H1 (cell line): ENCODE measurements at regions not wholly inside any gene's neighbourhood (a gene's known extent, or its start where the extent isn't known, plus 50 kb on each side); places are given as distances from the start of the nearest gene placed in this dataset.

Experiments
- CTCF ChIA-PET: fragments of 300-600 bp; sonication (Branson Sonifier 250); formaldehyde crosslinking; loops from one replicate; lab custom pipeline; 2021; ENCODE audit not compliant: partially characterized antibody; lab: Charles Lee
- POLR2A ChIA-PET: fragments of 300-600 bp; sonication (Branson Sonifier 250); formaldehyde crosslinking; loops from one replicate; lab custom pipeline; 2021; ENCODE audit warnings: inconsistent platforms; ENCODE audit not compliant: partially characterized antibody; lab: Charles Lee
- DNase-seq, 2 experiments: peaks; one replicate each; pipeline versions ENCODE4 v3.0.0 to v3.0.0-alpha.2; 2010 to 2022; ENCODE audit warnings: low spot score in 2 of 2, low read depth in 1 of 2, mixed read lengths in 1 of 2
- FAIRE-seq: peaks from 2 replicates; lab custom pipeline; 2011; peaks lifted over from hg19 to GRCh38; lab: Jason Lieb, UNC
- H2AFZ ChIP-seq: 2 replicates; pipeline ENCODE4 v1.8.1; 2012; ENCODE audit warnings: low read length, inconsistent platforms
- H2AK5ac ChIP-seq: 2 replicates; pipeline ENCODE4 v1.6.1; 2013; ENCODE audit warnings: low read depth, low read length
- H2BK120ac ChIP-seq: replicated peaks from 2 replicates; pipeline ENCODE3; 2013; ENCODE audit warnings: low read depth, low read length, inconsistent platforms
- H2BK12ac ChIP-seq: 2 replicates; pipeline ENCODE4 v1.6.1; 2013; ENCODE audit warnings: low read depth, low read length
- H2BK15ac ChIP-seq: 2 replicates; pipeline ENCODE4 v1.6.1; 2013; ENCODE audit warnings: low read length
- H2BK20ac ChIP-seq: 2 replicates; pipeline ENCODE4 v1.6.1; 2013; ENCODE audit warnings: low read length
- H2BK5ac ChIP-seq: 2 replicates; pipeline ENCODE4 v1.6.1; 2013; ENCODE audit warnings: low read depth, low read length
- H3K14ac ChIP-seq: 2 replicates; pipeline ENCODE4 v1.6.1; 2013; ENCODE audit warnings: inconsistent platforms; ENCODE audit not compliant: insufficient read length
- H3K18ac ChIP-seq: 2 replicates; pipeline ENCODE4 v1.6.1; 2013; ENCODE audit warnings: low read length; ENCODE audit errors: extremely low read depth
- H3K23ac ChIP-seq: 2 replicates; pipeline ENCODE4 v1.6.1; 2013; ENCODE audit warnings: inconsistent platforms; ENCODE audit not compliant: insufficient read length
- H3K23me2 ChIP-seq: 2 replicates; pipeline ENCODE4 v1.6.1; 2013; ENCODE audit warnings: low read depth, low read length
- H3K27ac ChIP-seq: 2 replicates; pipeline ENCODE4 v1.6.1; 2011; ENCODE audit warnings: low read depth, low read length, inconsistent platforms
- H3K27me3 ChIP-seq, 4 experiments: replicated peaks in 1 of 4; 1 replicate in 1 of 4; 2 replicates in 3 of 4; pipeline versions ENCODE4 v1.6.1 to v1.8.1; 2011 to 2013; ENCODE audit warnings: low read length in 3 of 4, mild to moderate bottlenecking in 3 of 4, inconsistent platforms in 2 of 4, mixed read lengths in 2 of 4, moderate library complexity in 1 of 4; ENCODE audit not compliant: control insufficient read depth in 3 of 4, insufficient read depth in 3 of 4; ENCODE audit errors: extremely low read depth in 1 of 4
- H3K36me3 ChIP-seq, 4 experiments: 2 replicates each; pipeline versions ENCODE4 v1.6.1 to v1.8.1; 2011 to 2013; ENCODE audit warnings: mild to moderate bottlenecking in 4 of 4, low read length in 3 of 4, moderate library complexity in 2 of 4, control low read depth in 1 of 4, inconsistent platforms in 1 of 4; ENCODE audit not compliant: insufficient read depth in 4 of 4, control insufficient read depth in 2 of 4
- H3K4ac ChIP-seq: replicated peaks from 2 replicates; pipeline ENCODE3; 2013; ENCODE audit warnings: low read length, low read depth, mixed read lengths, inconsistent platforms; ENCODE audit not compliant: insufficient read length
- H3K4me1 ChIP-seq, 4 experiments: replicated peaks in 1 of 4; 1 replicate in 1 of 4; 2 replicates in 3 of 4; pipeline versions ENCODE4 v1.6.1 to v1.8.1; 2011 to 2013; ENCODE audit warnings: low read length in 3 of 4, inconsistent platforms in 2 of 4, mixed read lengths in 1 of 4; ENCODE audit not compliant: insufficient read depth in 4 of 4, control insufficient read depth in 3 of 4
- H3K4me2 ChIP-seq, 2 experiments: 2 replicates each; pipeline versions ENCODE4 v1.6.1 to v1.8.1; 2011 to 2013; ENCODE audit warnings: low read depth in 2 of 2, low read length in 2 of 2, control low read depth in 1 of 2, inconsistent platforms in 1 of 2, mild to moderate bottlenecking in 1 of 2; ENCODE audit not compliant: insufficient read depth in 1 of 2
- H3K4me3 ChIP-seq, 4 experiments: fragments of 200-600, 300-600 bp in 1 of 4; sonication (generic), shearing (Covaris generic), sonication (Bioruptor Twin) in 1 of 4; 2 replicates each; pipeline versions ENCODE4 v1.5.1 to v1.8.1; 2011 to 2016; ENCODE audit warnings: low read length in 4 of 4, low read depth in 3 of 4, control low read depth in 2 of 4, inconsistent platforms in 2 of 4, mild to moderate bottlenecking in 2 of 4, mixed read lengths in 1 of 4, moderate library complexity in 1 of 4; ENCODE audit not compliant: insufficient read depth in 2 of 4; ENCODE audit errors: extremely low read depth in 1 of 4
- H3K56ac ChIP-seq: replicated peaks from 2 replicates; pipeline ENCODE3; 2013; ENCODE audit warnings: low read depth, mild to moderate bottlenecking, mixed read lengths, low read length, inconsistent platforms; ENCODE audit not compliant: insufficient read length
- H3K79me1 ChIP-seq: 2 replicates; pipeline ENCODE4 v1.6.1; 2013; ENCODE audit warnings: low read depth, low read length, control low read depth
- H3K79me2 ChIP-seq, 2 experiments: 2 replicates each; pipeline versions ENCODE4 v1.6.1 to v1.8.1; 2012 to 2013; ENCODE audit warnings: low read length in 2 of 2, mild to moderate bottlenecking in 2 of 2, inconsistent platforms in 1 of 2; ENCODE audit not compliant: insufficient read depth in 2 of 2, control insufficient read depth in 1 of 2
- H3K9ac ChIP-seq, 4 experiments: replicated peaks in 1 of 4; 1 replicate in 1 of 4; 2 replicates in 3 of 4; pipeline versions ENCODE4 v1.6.1 to v1.8.1; 2011 to 2013; ENCODE audit warnings: low read depth in 3 of 4, low read length in 3 of 4, control low read depth in 2 of 4, mild to moderate bottlenecking in 2 of 4, moderate library complexity in 2 of 4, inconsistent platforms in 1 of 4; ENCODE audit errors: extremely low read depth in 1 of 4
- H3K9me3 ChIP-seq, 2 experiments: 2 replicates each; pipeline versions ENCODE4 v1.6.1 to v1.8.1; 2012 to 2013; ENCODE audit warnings: mild to moderate bottlenecking in 2 of 2, moderate library complexity in 2 of 2, control low read depth in 1 of 2, inconsistent platforms in 1 of 2, low read depth in 1 of 2, low read length in 1 of 2, mixed read lengths in 1 of 2; ENCODE audit not compliant: insufficient read depth in 2 of 2
- H4K20me1 ChIP-seq, 2 experiments: replicated peaks in 1 of 2; 2 replicates each; pipeline versions ENCODE3 to v1.8.1; 2011 to 2013; ENCODE audit warnings: inconsistent platforms in 2 of 2, low read length in 2 of 2, mild to moderate bottlenecking in 1 of 2; ENCODE audit not compliant: insufficient read depth in 2 of 2, control insufficient read depth in 1 of 2
- H4K5ac ChIP-seq: 2 replicates; pipeline ENCODE4 v1.6.1; 2013; ENCODE audit warnings: low read length, low read depth, mixed read lengths, inconsistent platforms; ENCODE audit not compliant: insufficient read length
- H4K8ac ChIP-seq: 2 replicates; pipeline ENCODE4 v1.8.0; 2013; ENCODE audit warnings: mild to moderate bottlenecking, moderate library complexity, low read length, inconsistent platforms; ENCODE audit not compliant: insufficient read depth; ENCODE audit errors: extremely low read depth
- H4K91ac ChIP-seq: replicated peaks from 2 replicates; pipeline ENCODE3; 2013; ENCODE audit warnings: low read length, mixed read lengths, inconsistent platforms; ENCODE audit not compliant: insufficient read length
- BCL11A ChIP-seq, 2 experiments: IDR thresholded peaks; one replicate each; pipeline ENCODE4 v1.6.1; 2011; ENCODE audit warnings: low read depth in 2 of 2, low read length in 2 of 2, mild to moderate bottlenecking in 2 of 2
- EP300 ChIP-seq, 2 experiments: IDR thresholded peaks; 1 replicate in 1 of 2; 2 replicates in 1 of 2; pipeline ENCODE4 v1.6.1; 2011 to 2012; ENCODE audit warnings: low read depth in 2 of 2, low read length in 2 of 2, mild to moderate bottlenecking in 2 of 2, borderline replicate concordance in 1 of 2, inconsistent platforms in 1 of 2, moderate library complexity in 1 of 2
- MAFK ChIP-seq: IDR thresholded peaks from 2 replicates; pipeline ENCODE4 v1.6.1; 2012; ENCODE audit warnings: low read depth, mild to moderate bottlenecking, improper control_type of control experiment, low read length
- NRF1 ChIP-seq: IDR thresholded peaks from 2 replicates; pipeline ENCODE4 v1.6.1; 2011; ENCODE audit warnings: mild to moderate bottlenecking, low read depth, low read length, improper control_type of control experiment
- POLR2AphosphoS5 ChIP-seq: IDR thresholded peaks from 2 replicates; pipeline ENCODE4 v1.6.1; 2011; ENCODE audit warnings: low read depth, low read length
- TBP ChIP-seq: IDR thresholded peaks from 2 replicates; pipeline ENCODE4 v1.6.1; 2011; ENCODE audit warnings: low read depth, low read length, improper control_type of control experiment
- WGBS, 2 experiments: shearing (Covaris generic) in 1 of 2; methylation state at CpG; one replicate each; pipeline versions ENCODE4 v1.1.6 to v1.1.7; 2013 to 2015; ENCODE audit warnings: low lambda C conversion rate in 2 of 2, mixed read lengths in 2 of 2, inconsistent platforms in 1 of 2, low coverage in 1 of 2, missing lambda C conversion rate in 1 of 2; ENCODE audit not compliant: insufficient replicate concordance in 2 of 2, insufficient coverage in 1 of 2, insufficient read length in 1 of 2; ENCODE audit errors: extremely low coverage in 1 of 2, missing lambda C conversion rate in 1 of 2; 5-methylcytosine and 5-hydroxymethylcytosine counted together
- TF ChIP-seq, protein P1 (sequence below): IDR thresholded peaks from 2 replicates; pipeline ENCODE4 v1.6.1; 2011; ENCODE audit warnings: low read length, improper control_type of control experiment

DNA sequence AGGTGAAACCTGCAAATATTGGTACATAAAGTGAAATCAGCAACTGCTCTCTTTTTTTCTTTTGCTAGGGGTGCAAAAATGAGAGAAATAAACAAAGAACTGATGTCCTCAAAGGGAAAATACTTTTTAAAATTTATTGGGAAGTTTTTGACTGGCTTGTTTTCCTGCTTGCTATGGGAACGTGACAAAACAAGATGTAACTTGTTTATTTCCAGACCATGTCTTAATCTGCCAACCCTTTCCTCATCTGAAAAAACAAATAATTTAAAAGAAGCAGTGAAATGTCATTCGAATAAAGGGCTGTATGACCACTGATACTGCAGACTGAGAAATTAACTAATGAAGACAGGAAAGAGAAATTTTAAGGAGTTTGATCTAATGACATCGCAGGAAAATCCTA, 221.9 kb downstream of the CBLN4 start:
- Histone ChIP-seq H3K23me2 (no peaks in the 10 kb centered on the region), H3K36me3 (no peaks in the 10 kb centered on the region), H2AK5ac (no peak overlapping the region), H3K9me3 (no peaks in the 10 kb centered on the region), H2BK12ac (no peak overlapping the region), H3K27ac (no peak overlapping the region), H3K18ac (no peak overlapping the region), H3K9ac (no peak overlapping the region), H3K4me1 (no peaks in the 10 kb centered on the region), H3K4ac (no peak overlapping the region), H4K5ac (no peak overlapping the region), H3K4me3 (no peak overlapping the region), H3K79me2 (no peaks in the 10 kb centered on the region), H4K8ac (no peak overlapping the region), H3K23ac (no peak overlapping the region), H2BK15ac (no peak overlapping the region), H4K91ac (no peak overlapping the region), H2BK20ac (no peak overlapping the region), H2AFZ (no peak overlapping the region), H3K79me1 (no peaks in the 10 kb centered on the region), H3K56ac (no peak overlapping the region), H3K27me3 (no peaks in the 10 kb centered on the region), H2BK5ac (no peak overlapping the region), H2BK120ac (no peak overlapping the region), H4K20me1 (no peaks in the 10 kb centered on the region), H3K14ac (no peak overlapping the region), H3K4me2 (no peak overlapping the region)
- FAIRE-seq (no peak), DNase-seq (no peak)
- 90% methylated on average over 3 of the region's 3 CpGs; no CpG with 5 or more reads in 1 of the 2 experiments for WGBS, 2 experiments
- ChIA-PET POLR2A (no interaction called here), CTCF (no interaction called here)
- TF ChIP-seq TBP (no peak), MAFK (no peak), POLR2AphosphoS5 (no peak), NRF1 (no peak), BCL11A (IDR thresholded peaks at IDR 0.05; ENCODE audit: low read depth in 2 of 2, low read length in 2 of 2) (no peak), EP300 (IDR thresholded peaks at IDR 0.05; ENCODE audit: borderline replicate concordance in 1 of 2, low read depth in 2 of 2, low read length in 2 of 2) (no peak)
- TF ChIP-seq, protein P1, sequence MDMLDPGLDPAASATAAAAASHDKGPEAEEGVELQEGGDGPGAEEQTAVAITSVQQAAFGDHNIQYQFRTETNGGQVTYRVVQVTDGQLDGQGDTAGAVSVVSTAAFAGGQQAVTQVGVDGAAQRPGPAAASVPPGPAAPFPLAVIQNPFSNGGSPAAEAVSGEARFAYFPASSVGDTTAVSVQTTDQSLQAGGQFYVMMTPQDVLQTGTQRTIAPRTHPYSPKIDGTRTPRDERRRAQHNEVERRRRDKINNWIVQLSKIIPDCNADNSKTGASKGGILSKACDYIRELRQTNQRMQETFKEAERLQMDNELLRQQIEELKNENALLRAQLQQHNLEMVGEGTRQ, result no peak
